TTC549 (cell line): ENCODE measurements at regions not wholly inside any gene's neighbourhood (a gene's known extent, or its start where the extent isn't known, plus 50 kb on each side); places are given as distances from the start of the nearest gene placed in this dataset.

Experiments
- FAIRE-seq: peaks from 2 replicates; lab custom pipeline; 2012; peaks lifted over from hg19 to GRCh38; lab: Jason Lieb, UNC

DNA sequence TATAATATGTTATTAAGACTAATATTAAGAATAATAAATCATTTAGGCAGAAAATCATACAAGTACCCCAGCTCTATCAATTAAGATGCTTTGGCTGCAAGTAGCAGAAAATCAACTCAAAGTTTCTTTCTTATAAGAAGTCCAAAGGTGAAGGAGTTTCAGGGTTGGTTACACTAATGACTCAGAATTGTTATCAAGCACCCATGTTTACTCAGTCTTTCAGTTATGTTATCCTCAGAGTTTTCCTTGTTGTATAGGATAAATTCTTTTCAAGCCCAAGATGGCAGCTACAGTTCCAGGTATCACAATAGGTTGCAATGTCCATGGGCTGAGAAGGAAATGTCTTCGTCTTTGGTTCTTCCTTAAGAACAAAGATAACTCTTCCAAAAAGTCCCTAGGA lies 163.6 kb downstream of the TNFSF18 start:
- FAIRE-seq = no peak

- no peak for FAIRE-seq
Observed at GRCh38 chr1:172893146-172893841, 157.4 kb downstream of the TNFSF18 start.

GRCh38 chr1:172894349-172895049 lies 156.2 kb downstream of the TNFSF18 start:
- no peak for FAIRE-seq

DNA sequence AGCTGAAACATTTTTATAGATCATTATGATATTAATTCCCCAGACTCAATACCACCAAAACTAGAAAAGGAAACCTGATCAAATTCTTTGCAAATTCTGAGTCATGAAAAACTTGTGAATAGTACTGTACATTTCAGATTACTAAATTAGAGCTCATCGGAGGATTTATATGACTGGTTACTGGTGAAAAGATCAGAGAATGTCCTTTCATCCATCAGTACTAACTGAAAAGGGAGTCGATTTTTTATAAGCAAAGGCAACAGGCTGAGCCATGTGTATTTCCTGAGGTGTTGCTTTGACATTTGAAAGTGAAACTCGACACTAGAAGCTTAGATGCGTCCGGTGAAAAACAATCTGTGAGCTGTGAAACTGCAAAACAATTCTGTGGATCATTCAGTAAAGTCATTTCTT lies 155.7 kb downstream of the TNFSF18 start:
- FAIRE-seq = peak; percentile 20

DNA sequence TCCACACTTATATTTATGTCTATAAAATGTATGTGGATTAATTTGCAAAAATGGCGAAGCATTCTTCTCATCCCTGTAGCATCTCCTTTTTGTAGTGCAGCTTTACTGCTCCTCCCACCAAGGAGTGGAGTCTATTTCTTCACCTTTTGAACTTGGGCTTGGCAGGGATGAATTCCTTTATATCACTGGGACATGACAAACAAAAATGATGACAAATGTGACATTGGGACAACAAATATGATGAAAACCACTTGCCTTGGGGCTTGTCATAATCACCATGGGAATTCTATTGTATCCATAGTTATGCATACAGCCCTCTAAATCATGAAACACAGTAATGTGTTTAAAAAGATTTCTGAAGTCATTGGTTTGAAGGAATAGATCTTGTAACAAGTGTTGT lies 155.0 kb downstream of the TNFSF18 start:
- FAIRE-seq = no peak

- no peak for FAIRE-seq
Observed at GRCh38 chr1:172897738-172898137, 153.0 kb downstream of the TNFSF18 start.

DNA sequence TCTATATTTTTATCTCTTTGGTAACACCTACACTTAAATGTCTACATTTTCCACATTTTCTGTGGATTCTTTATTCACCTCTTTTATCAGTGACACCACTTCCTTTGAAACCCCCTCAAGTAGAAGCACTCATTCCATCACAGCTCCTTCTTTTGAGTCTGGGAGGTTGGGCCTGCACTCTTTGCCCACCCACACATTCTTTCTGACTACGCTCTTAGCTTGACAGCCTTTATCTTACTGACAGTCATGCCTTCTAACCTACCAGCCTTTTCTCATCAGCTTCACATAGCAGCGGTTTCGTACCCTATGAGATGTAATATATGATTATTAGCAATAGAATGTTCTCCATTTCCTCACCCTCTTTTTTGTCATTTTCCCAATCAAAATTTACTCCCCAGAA lies 151.9 kb downstream of the TNFSF18 start:
- peak; percentile 31 for FAIRE-seq

DNA sequence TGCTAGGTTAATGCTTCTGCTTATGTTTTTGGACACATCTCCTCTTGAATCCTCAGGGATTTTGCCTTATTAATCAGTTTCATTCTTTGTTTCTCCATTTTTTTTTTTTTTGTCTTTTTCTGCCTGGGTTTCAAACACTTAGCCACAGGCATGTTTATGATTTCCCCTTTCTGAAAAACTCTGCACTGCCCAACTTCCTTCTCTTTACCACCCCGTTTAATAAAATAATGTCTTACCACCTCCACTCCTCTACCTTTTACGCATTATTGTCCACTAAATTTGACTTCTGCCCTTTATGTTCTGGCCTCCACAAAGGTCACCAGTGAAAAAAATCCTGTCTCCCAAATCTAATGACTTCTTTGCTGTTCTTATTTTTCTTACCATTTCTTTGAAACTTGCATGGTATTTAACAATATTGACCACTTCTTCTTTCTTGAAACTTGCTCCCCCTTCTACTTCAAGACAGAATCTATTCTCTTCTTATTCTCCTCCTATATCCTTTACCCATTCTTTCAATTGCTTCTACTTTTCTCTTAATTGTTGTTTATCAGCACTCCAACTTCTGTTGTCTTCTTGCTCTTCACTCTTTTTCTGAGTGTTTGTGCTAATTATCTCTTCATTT lies 150.3 kb downstream of the TNFSF18 start:
- no peak for FAIRE-seq

DNA sequence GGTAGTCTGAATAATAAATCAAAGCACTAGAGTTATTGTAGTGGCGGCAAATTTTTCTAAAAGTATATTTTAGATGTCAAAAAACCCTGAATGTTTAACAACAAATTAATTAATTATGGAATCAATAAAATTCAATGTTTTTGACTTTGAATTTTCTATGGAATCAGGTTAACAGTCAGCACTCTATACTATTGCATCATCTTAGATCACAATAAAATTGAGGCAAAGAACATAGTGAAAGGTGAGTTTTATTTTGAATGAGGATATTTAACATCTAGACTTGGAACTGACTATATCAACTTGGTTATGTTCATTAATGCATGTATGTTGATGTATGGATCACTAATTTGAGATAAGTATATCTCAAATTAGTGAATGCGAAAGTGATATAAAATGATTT lies 148.5 kb downstream of the TNFSF18 start:
- FAIRE-seq = no peak

DNA sequence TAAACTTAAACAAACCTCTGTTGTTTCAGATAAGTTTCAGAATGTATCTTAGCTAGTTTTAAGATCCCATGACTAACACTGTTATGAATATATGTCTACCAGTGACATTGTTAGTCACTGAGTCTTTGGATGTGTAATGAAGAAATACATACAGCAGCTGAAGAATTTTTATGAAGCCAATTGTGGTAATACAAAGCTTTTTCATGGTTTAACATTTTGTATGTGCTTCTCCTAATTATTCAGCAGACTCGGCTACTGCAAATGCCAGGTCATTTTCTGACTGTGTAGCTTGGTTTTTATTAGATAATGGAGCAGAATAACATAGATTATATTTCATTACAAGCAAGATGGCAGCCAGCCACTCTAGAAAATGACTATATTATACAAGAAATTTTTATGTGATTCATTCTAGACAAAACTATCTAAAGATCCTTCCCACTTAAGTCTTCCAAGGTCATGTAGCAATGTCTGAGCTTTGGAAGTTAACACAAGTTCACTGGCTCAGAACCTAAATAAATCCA lies 147.8 kb downstream of the TNFSF18 start:
- FAIRE-seq = peak; percentile 90

DNA sequence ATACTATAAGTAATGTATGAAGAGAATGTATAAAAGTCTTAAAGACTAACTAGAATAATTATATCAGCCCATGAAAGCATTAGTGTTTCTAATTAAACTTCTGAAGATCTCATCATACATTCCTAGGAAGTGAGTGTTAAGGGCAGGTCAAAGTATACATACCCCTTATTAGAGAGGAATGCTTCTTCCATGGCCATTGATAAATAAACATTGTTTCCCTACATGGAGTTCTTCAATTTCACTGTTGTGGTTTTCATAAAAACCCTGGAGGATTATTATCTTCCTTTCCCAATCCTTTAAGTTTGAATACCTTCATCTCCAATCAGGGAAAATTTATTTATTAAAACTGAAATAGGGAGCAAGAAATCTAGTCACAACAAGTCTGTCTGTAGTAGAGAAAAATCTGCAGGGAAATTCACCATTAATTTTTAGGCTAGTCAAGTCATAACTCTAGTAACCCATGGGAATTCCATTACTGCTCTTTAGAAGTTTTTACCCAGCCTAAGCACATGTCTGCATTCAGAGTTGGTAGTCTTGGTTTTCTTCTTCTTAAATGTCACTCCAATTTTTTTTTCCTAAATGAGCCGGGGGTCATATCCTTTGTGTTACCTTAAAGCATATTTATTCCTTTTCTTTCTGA lies 147.0 kb downstream of the TNFSF18 start:
- FAIRE-seq = no peak

- peak; percentile 46 for FAIRE-seq
Observed at GRCh38 chr1:172905452-172905851, 145.3 kb downstream of the TNFSF18 start.

DNA sequence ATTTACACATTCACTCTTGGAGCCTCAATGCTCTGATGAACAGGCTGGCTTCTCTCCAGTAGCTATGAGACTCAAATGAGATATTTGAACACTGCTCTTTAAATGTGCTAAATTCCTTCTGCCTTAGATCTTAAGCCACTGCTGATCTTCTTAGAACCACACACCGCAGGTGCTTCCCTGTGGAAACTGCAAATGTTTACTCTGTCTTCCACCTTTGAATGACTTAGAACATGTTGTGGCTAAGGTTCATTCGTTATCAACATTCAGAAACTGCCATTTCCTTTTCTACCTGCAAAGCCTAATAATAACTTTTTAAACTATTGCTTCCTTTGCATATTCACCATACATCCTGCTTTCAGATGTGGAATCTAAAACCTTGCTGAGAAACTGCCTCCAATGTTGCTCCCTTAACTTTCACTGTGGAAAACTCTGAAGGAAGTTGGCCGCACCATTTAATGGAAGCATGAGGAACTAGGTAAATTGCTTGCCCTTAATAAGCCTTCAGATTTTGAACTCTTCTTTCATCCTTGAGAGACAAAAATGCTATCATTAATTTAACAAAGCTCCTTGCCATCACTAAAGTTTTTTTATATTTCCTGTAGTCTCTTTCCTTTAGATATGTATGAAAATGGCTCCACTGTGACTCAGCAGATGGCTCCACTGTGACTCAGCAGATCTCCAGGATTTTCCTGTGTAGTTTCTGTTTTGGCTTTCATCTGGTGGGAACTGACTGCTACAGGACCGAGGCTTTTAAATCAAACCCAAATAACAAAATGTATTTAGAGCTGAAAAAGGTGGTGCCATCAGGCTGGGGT lies 143.8 kb downstream of the TNFSF18 start:
- FAIRE-seq = no peak

GRCh38 chr1:172907834-172908326 lies 142.9 kb downstream of the TNFSF18 start:
- no peak for FAIRE-seq

DNA sequence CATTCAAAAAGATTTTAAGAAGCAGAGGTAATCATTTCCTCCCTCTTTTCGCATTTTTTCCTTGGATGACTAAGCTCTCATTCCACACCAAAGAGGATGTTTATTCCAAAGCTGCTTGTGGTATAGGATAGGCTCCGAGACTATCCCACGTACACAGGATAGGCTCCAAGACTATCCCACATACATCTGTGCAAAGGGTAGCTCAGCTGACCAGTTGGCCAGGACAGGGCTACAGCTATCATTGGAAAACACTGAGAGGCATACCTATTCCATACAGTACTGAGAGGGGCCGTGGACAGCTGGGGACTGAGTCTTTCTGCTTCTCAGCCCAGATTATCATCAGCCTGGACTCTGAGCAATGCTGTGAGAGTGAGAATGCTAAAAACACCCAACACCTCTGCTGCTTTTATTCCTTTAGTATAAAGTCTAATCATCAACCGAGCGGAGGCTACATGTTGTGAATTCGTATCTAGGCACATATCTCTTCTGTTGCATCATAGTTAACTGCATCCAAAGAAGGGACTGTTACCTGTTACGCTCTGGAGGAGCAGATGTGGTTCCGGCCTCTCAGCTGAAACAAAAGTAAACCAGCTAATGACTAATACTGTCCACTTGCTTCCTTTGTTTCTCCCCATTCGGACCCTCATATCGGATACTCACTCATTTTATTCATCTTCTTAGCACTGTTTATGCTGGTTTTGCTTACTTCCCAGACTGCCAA lies 141.0 kb downstream of the TNFSF18 start:
- no peak for FAIRE-seq

DNA sequence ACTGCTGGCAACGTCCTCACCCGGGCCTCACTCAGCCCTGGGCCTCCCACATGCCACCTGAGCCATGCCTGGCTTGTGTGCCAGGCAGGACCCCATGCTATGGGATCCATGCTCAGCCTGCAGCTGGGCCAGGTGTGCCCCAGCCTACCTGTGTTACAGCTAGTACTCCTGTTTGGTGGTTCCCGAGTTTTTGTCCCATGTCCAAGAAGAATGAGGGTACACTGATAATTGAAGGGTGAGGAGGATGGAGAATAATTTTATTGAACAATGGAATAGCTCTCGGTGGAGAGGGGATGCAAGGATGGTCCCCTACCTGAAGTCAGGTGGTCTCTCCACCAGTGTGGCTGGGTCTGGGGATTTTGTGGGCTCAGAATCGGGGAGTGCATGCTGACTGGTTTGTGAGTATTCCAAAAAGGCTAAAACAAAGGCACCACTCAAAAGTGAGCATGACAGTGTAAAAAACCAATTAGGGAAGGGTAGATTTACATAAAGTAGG lies 137.9 kb downstream of the TNFSF18 start:
- FAIRE-seq = no peak

DNA sequence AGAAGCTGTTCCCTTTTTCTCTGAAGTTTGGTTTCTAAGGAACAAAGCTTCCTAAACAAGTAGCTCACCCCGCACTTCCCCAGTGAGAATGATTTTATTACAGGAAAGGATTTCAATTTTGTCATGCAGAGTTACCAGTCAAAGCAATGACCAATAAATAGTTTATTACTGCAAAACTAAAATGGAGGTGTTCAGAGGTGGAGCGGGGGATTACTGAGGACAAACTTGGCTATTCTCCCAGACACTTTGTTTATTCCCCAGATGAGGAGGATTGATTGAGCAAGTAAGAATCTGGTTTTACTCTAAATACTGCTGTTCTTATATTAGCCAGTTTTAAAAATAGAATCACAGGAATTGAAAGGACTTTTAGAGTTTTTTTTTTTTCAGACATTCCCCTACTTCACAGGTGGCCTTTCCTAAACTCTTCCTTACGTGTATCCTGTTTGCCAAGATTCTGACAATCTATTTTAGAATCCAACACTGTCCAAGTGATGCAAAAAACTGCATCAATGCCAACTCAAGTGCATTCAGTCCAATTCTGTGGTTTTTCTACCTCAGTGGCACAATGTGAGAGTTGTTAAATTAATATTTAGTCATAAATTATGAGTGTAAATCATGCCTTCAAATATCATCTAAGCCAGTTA lies 136.1 kb downstream of the TNFSF18 start:
- FAIRE-seq = no peak

DNA sequence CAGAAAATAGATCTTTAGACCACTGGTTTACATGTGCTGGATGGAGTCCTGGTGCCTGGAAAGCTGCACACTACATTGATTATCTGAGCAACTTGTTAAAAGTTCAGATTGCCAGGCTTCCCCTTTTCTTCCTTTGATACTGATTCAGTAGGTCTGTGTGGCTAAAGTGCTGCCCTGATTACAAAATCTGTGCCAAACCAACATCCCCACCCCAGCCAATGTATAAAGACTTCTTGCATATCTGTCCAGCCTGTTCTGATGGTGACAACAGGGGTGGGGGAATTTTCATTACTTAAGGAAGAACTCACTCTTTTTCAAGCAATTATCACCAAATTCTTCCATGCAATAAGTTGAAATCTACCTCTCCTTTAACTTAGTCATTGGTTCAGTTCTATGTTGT lies 135.5 kb downstream of the TNFSF18 start:
- FAIRE-seq = no peak

GRCh38 chr1:172916116-172916515 lies 134.6 kb downstream of the TNFSF18 start:
- FAIRE-seq = no peak

GRCh38 chr1:172917972-172918371 lies 132.8 kb downstream of the TNFSF18 start:
- no peak for FAIRE-seq
